H1 (cell line): ENCODE measurements at regions not wholly inside any gene's neighbourhood (a gene's known extent, or its start where the extent isn't known, plus 50 kb on each side); places are given as distances from the start of the nearest gene placed in this dataset.

Source experiments
- CTCF ChIA-PET: fragments of 300-600 bp; sonication (Branson Sonifier 250); formaldehyde crosslinking; loops from one replicate; lab custom pipeline; 2021; ENCODE audit not compliant: partially characterized antibody; lab: Charles Lee
- POLR2A ChIA-PET: fragments of 300-600 bp; sonication (Branson Sonifier 250); formaldehyde crosslinking; loops from one replicate; lab custom pipeline; 2021; ENCODE audit warnings: inconsistent platforms; ENCODE audit not compliant: partially characterized antibody; lab: Charles Lee
- DNase-seq, 2 experiments: peaks; one replicate each; pipeline versions ENCODE4 v3.0.0 to v3.0.0-alpha.2; 2010 to 2022; ENCODE audit warnings: low spot score in 2 of 2, low read depth in 1 of 2, mixed read lengths in 1 of 2
- FAIRE-seq: peaks from 2 replicates; lab custom pipeline; 2011; peaks lifted over from hg19 to GRCh38; lab: Jason Lieb, UNC
- H2AFZ ChIP-seq: 2 replicates; pipeline ENCODE4 v1.8.1; 2012; ENCODE audit warnings: low read length, inconsistent platforms
- H2AK5ac ChIP-seq: 2 replicates; pipeline ENCODE4 v1.6.1; 2013; ENCODE audit warnings: low read depth, low read length
- H2BK120ac ChIP-seq: replicated peaks from 2 replicates; pipeline ENCODE3; 2013; ENCODE audit warnings: low read depth, low read length, inconsistent platforms
- H2BK12ac ChIP-seq: 2 replicates; pipeline ENCODE4 v1.6.1; 2013; ENCODE audit warnings: low read depth, low read length
- H2BK15ac ChIP-seq: 2 replicates; pipeline ENCODE4 v1.6.1; 2013; ENCODE audit warnings: low read length
- H2BK20ac ChIP-seq: 2 replicates; pipeline ENCODE4 v1.6.1; 2013; ENCODE audit warnings: low read length
- H2BK5ac ChIP-seq: 2 replicates; pipeline ENCODE4 v1.6.1; 2013; ENCODE audit warnings: low read depth, low read length
- H3K14ac ChIP-seq: 2 replicates; pipeline ENCODE4 v1.6.1; 2013; ENCODE audit warnings: inconsistent platforms; ENCODE audit not compliant: insufficient read length
- H3K18ac ChIP-seq: 2 replicates; pipeline ENCODE4 v1.6.1; 2013; ENCODE audit warnings: low read length; ENCODE audit errors: extremely low read depth
- H3K23ac ChIP-seq: 2 replicates; pipeline ENCODE4 v1.6.1; 2013; ENCODE audit warnings: inconsistent platforms; ENCODE audit not compliant: insufficient read length
- H3K23me2 ChIP-seq: 2 replicates; pipeline ENCODE4 v1.6.1; 2013; ENCODE audit warnings: low read depth, low read length
- H3K27ac ChIP-seq: 2 replicates; pipeline ENCODE4 v1.6.1; 2011; ENCODE audit warnings: low read depth, low read length, inconsistent platforms
- H3K27me3 ChIP-seq, 4 experiments: replicated peaks in 1 of 4; 1 replicate in 1 of 4; 2 replicates in 3 of 4; pipeline versions ENCODE4 v1.6.1 to v1.8.1; 2011 to 2013; ENCODE audit warnings: low read length in 3 of 4, mild to moderate bottlenecking in 3 of 4, inconsistent platforms in 2 of 4, mixed read lengths in 2 of 4, moderate library complexity in 1 of 4; ENCODE audit not compliant: control insufficient read depth in 3 of 4, insufficient read depth in 3 of 4; ENCODE audit errors: extremely low read depth in 1 of 4
- H3K36me3 ChIP-seq, 4 experiments: 2 replicates each; pipeline versions ENCODE4 v1.6.1 to v1.8.1; 2011 to 2013; ENCODE audit warnings: mild to moderate bottlenecking in 4 of 4, low read length in 3 of 4, moderate library complexity in 2 of 4, control low read depth in 1 of 4, inconsistent platforms in 1 of 4; ENCODE audit not compliant: insufficient read depth in 4 of 4, control insufficient read depth in 2 of 4
- H3K4ac ChIP-seq: replicated peaks from 2 replicates; pipeline ENCODE3; 2013; ENCODE audit warnings: low read length, low read depth, mixed read lengths, inconsistent platforms; ENCODE audit not compliant: insufficient read length
- H3K4me1 ChIP-seq, 4 experiments: replicated peaks in 1 of 4; 1 replicate in 1 of 4; 2 replicates in 3 of 4; pipeline versions ENCODE4 v1.6.1 to v1.8.1; 2011 to 2013; ENCODE audit warnings: low read length in 3 of 4, inconsistent platforms in 2 of 4, mixed read lengths in 1 of 4; ENCODE audit not compliant: insufficient read depth in 4 of 4, control insufficient read depth in 3 of 4
- H3K4me2 ChIP-seq, 2 experiments: 2 replicates each; pipeline versions ENCODE4 v1.6.1 to v1.8.1; 2011 to 2013; ENCODE audit warnings: low read depth in 2 of 2, low read length in 2 of 2, control low read depth in 1 of 2, inconsistent platforms in 1 of 2, mild to moderate bottlenecking in 1 of 2; ENCODE audit not compliant: insufficient read depth in 1 of 2
- H3K4me3 ChIP-seq, 4 experiments: fragments of 200-600, 300-600 bp in 1 of 4; sonication (generic), shearing (Covaris generic), sonication (Bioruptor Twin) in 1 of 4; 2 replicates each; pipeline versions ENCODE4 v1.5.1 to v1.8.1; 2011 to 2016; ENCODE audit warnings: low read length in 4 of 4, low read depth in 3 of 4, control low read depth in 2 of 4, inconsistent platforms in 2 of 4, mild to moderate bottlenecking in 2 of 4, mixed read lengths in 1 of 4, moderate library complexity in 1 of 4; ENCODE audit not compliant: insufficient read depth in 2 of 4; ENCODE audit errors: extremely low read depth in 1 of 4
- H3K56ac ChIP-seq: replicated peaks from 2 replicates; pipeline ENCODE3; 2013; ENCODE audit warnings: low read depth, mild to moderate bottlenecking, mixed read lengths, low read length, inconsistent platforms; ENCODE audit not compliant: insufficient read length
- H3K79me1 ChIP-seq: 2 replicates; pipeline ENCODE4 v1.6.1; 2013; ENCODE audit warnings: low read depth, low read length, control low read depth
- H3K79me2 ChIP-seq, 2 experiments: 2 replicates each; pipeline versions ENCODE4 v1.6.1 to v1.8.1; 2012 to 2013; ENCODE audit warnings: low read length in 2 of 2, mild to moderate bottlenecking in 2 of 2, inconsistent platforms in 1 of 2; ENCODE audit not compliant: insufficient read depth in 2 of 2, control insufficient read depth in 1 of 2
- H3K9ac ChIP-seq, 4 experiments: replicated peaks in 1 of 4; 1 replicate in 1 of 4; 2 replicates in 3 of 4; pipeline versions ENCODE4 v1.6.1 to v1.8.1; 2011 to 2013; ENCODE audit warnings: low read depth in 3 of 4, low read length in 3 of 4, control low read depth in 2 of 4, mild to moderate bottlenecking in 2 of 4, moderate library complexity in 2 of 4, inconsistent platforms in 1 of 4; ENCODE audit errors: extremely low read depth in 1 of 4
- H3K9me3 ChIP-seq, 2 experiments: 2 replicates each; pipeline versions ENCODE4 v1.6.1 to v1.8.1; 2012 to 2013; ENCODE audit warnings: mild to moderate bottlenecking in 2 of 2, moderate library complexity in 2 of 2, control low read depth in 1 of 2, inconsistent platforms in 1 of 2, low read depth in 1 of 2, low read length in 1 of 2, mixed read lengths in 1 of 2; ENCODE audit not compliant: insufficient read depth in 2 of 2
- H4K20me1 ChIP-seq, 2 experiments: replicated peaks in 1 of 2; 2 replicates each; pipeline versions ENCODE3 to v1.8.1; 2011 to 2013; ENCODE audit warnings: inconsistent platforms in 2 of 2, low read length in 2 of 2, mild to moderate bottlenecking in 1 of 2; ENCODE audit not compliant: insufficient read depth in 2 of 2, control insufficient read depth in 1 of 2
- H4K5ac ChIP-seq: 2 replicates; pipeline ENCODE4 v1.6.1; 2013; ENCODE audit warnings: low read length, low read depth, mixed read lengths, inconsistent platforms; ENCODE audit not compliant: insufficient read length
- H4K8ac ChIP-seq: 2 replicates; pipeline ENCODE4 v1.8.0; 2013; ENCODE audit warnings: mild to moderate bottlenecking, moderate library complexity, low read length, inconsistent platforms; ENCODE audit not compliant: insufficient read depth; ENCODE audit errors: extremely low read depth
- H4K91ac ChIP-seq: replicated peaks from 2 replicates; pipeline ENCODE3; 2013; ENCODE audit warnings: low read length, mixed read lengths, inconsistent platforms; ENCODE audit not compliant: insufficient read length
- BCL11A ChIP-seq, 2 experiments: IDR thresholded peaks; one replicate each; pipeline ENCODE4 v1.6.1; 2011; ENCODE audit warnings: low read depth in 2 of 2, low read length in 2 of 2, mild to moderate bottlenecking in 2 of 2
- CHD2 ChIP-seq: IDR thresholded peaks from 2 replicates; pipeline ENCODE4 v1.6.1; 2012; ENCODE audit warnings: low read length, improper control_type of control experiment
- GTF2F1 ChIP-seq: IDR thresholded peaks from 2 replicates; pipeline ENCODE4 v1.6.1; 2012; ENCODE audit warnings: low read depth, low read length, improper control_type of control experiment, borderline replicate concordance
- HDAC2 ChIP-seq, 2 experiments: fragments of 300-600 bp in 1 of 2; sonication (generic) in 1 of 2; IDR thresholded peaks; 2 replicates each; pipeline ENCODE4 v1.6.1; 2011 to 2012; ENCODE audit warnings: low read depth in 2 of 2, low read length in 2 of 2, mild to moderate bottlenecking in 2 of 2, moderate library complexity in 2 of 2, borderline replicate concordance in 1 of 2, inconsistent platforms in 1 of 2
- MAFK ChIP-seq: IDR thresholded peaks from 2 replicates; pipeline ENCODE4 v1.6.1; 2012; ENCODE audit warnings: low read depth, mild to moderate bottlenecking, improper control_type of control experiment, low read length
- SP1 ChIP-seq: IDR thresholded peaks from 2 replicates; pipeline ENCODE4 v1.6.1; 2011; ENCODE audit warnings: low read depth, low read length
- SRF ChIP-seq: IDR thresholded peaks from 2 replicates; pipeline ENCODE4 v1.6.1; 2011; ENCODE audit warnings: mild to moderate bottlenecking, low read depth, low read length, moderate library complexity
- SUZ12 ChIP-seq: fragments of 200-600 bp; sonication (generic); IDR thresholded peaks from 2 replicates; pipeline ENCODE4 v1.6.1; 2012; ENCODE audit warnings: mild to moderate bottlenecking, inconsistent platforms, low read length, moderate library complexity, mixed read lengths
- ZNF274 ChIP-seq: IDR thresholded peaks from 2 replicates; pipeline ENCODE4 v1.7.0; 2012; ENCODE audit warnings: low read length, borderline replicate concordance; ENCODE audit errors: extremely low read depth
- WGBS, 2 experiments: shearing (Covaris generic) in 1 of 2; methylation state at CpG; one replicate each; pipeline versions ENCODE4 v1.1.6 to v1.1.7; 2013 to 2015; ENCODE audit warnings: low lambda C conversion rate in 2 of 2, mixed read lengths in 2 of 2, inconsistent platforms in 1 of 2, low coverage in 1 of 2, missing lambda C conversion rate in 1 of 2; ENCODE audit not compliant: insufficient replicate concordance in 2 of 2, insufficient coverage in 1 of 2, insufficient read length in 1 of 2; ENCODE audit errors: extremely low coverage in 1 of 2, missing lambda C conversion rate in 1 of 2; 5-methylcytosine and 5-hydroxymethylcytosine counted together
- TF ChIP-seq, protein P1 (sequence below): IDR thresholded peaks from 2 replicates; pipeline ENCODE4 v1.6.1; 2012; ENCODE audit warnings: low read length, inconsistent platforms

DNA sequence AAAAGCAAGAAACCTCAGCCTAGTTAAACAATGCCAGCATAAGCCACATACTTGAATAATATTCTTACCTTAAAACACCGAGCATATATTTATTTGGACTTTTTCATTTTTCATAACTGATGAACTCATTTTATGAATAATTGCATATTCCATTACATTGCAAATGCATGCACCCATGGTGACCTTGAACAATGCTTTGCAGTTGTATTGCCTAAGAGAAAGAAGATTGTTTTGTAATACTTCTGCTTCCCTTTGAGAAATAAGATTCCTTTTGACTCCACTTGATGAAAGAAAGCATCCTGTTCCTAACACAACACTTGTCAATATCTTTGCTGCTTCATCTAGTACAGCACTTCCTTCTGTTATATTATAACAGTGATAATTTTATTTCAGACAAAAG, 1182.2 kb downstream of the FLRT2 start:
- ChIA-PET CTCF (interaction anchor here (0.7 kb wide), 1 partner anchor 175 kb away, joined by 4 read pairs; no protein-coding TSS in a partner anchor), POLR2A (no interaction called here)
- FAIRE-seq (no peak), DNase-seq (no peak)
- H2BK15ac ChIP-seq = no peak overlapping the region
- H2BK120ac ChIP-seq = no peak overlapping the region
- H4K8ac ChIP-seq = no peak overlapping the region
- H3K4me3 ChIP-seq = no peak overlapping the region
- no peak overlapping the region for H2BK12ac ChIP-seq
- no peaks in the 10 kb centered on the region for H3K36me3 ChIP-seq
- no peak overlapping the region for H2AK5ac ChIP-seq
- H3K18ac ChIP-seq = no peak overlapping the region
- no peaks in the 10 kb centered on the region for H3K79me2 ChIP-seq
- H3K9me3 ChIP-seq = no peaks in the 10 kb centered on the region
- no peak overlapping the region for H2BK20ac ChIP-seq
- H3K14ac ChIP-seq = no peak overlapping the region
- WGBS, 2 experiments = 100% methylated on average over 1 of the region's 1 CpG; no CpG with 5 or more reads in 1 of the 2 experiments
- H2BK5ac ChIP-seq = no peak overlapping the region
- H3K27ac ChIP-seq = no peak overlapping the region
- no peak overlapping the region for H4K5ac ChIP-seq
- no peak overlapping the region for H2AFZ ChIP-seq
- H3K23me2 ChIP-seq = no peaks in the 10 kb centered on the region
- H3K4me2 ChIP-seq = no peak overlapping the region
- TF ChIP-seq HDAC2 (IDR thresholded peaks at IDR 0.05; ENCODE audit: borderline replicate concordance in 1 of 2, low read depth in 2 of 2, low read length in 2 of 2) (no peak), GTF2F1 (no peak), SRF (no peak), CHD2 (no peak), MAFK (no peak), ZNF274 (no peak), SUZ12 (no peak), SP1 (no peak), BCL11A (IDR thresholded peaks at IDR 0.05; ENCODE audit: low read depth in 2 of 2, low read length in 2 of 2) (no peak)
- TF ChIP-seq, protein P1, sequence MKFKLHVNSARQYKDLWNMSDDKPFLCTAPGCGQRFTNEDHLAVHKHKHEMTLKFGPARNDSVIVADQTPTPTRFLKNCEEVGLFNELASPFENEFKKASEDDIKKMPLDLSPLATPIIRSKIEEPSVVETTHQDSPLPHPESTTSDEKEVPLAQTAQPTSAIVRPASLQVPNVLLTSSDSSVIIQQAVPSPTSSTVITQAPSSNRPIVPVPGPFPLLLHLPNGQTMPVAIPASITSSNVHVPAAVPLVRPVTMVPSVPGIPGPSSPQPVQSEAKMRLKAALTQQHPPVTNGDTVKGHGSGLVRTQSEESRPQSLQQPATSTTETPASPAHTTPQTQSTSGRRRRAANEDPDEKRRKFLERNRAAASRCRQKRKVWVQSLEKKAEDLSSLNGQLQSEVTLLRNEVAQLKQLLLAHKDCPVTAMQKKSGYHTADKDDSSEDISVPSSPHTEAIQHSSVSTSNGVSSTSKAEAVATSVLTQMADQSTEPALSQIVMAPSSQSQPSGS = no peak
- H3K23ac ChIP-seq = no peak overlapping the region
- H3K4me1 ChIP-seq = no peaks in the 10 kb centered on the region
- H3K79me1 ChIP-seq = no peaks in the 10 kb centered on the region
- no peak overlapping the region for H3K56ac ChIP-seq
- no peak overlapping the region for H3K9ac ChIP-seq
- H4K91ac ChIP-seq = no peak overlapping the region
- H3K4ac ChIP-seq = no peak overlapping the region
- H4K20me1 ChIP-seq = no peaks in the 10 kb centered on the region
- H3K27me3 ChIP-seq = no peaks in the 10 kb centered on the region
